ENCODE measurements at regions not wholly inside any gene's neighbourhood (a gene's known extent, or its start where the extent isn't known, plus 50 kb on each side); places are given as distances from the start of the nearest gene placed in this dataset.

GRCh38 chr5:5978501-5979376 is 399.6 kb downstream of the MED10 start:
- no peak for DNase-seq (ENCODE audit: low spot score in 2 of 2)
- FAIRE-seq, result no peak

- DNase-seq (ENCODE audit: low spot score in 2 of 2) (no peak), FAIRE-seq (no peak)
These were observed 407.1 kb downstream of the MED10 start for GRCh38 chr5:5971203-5971602.

DNA sequence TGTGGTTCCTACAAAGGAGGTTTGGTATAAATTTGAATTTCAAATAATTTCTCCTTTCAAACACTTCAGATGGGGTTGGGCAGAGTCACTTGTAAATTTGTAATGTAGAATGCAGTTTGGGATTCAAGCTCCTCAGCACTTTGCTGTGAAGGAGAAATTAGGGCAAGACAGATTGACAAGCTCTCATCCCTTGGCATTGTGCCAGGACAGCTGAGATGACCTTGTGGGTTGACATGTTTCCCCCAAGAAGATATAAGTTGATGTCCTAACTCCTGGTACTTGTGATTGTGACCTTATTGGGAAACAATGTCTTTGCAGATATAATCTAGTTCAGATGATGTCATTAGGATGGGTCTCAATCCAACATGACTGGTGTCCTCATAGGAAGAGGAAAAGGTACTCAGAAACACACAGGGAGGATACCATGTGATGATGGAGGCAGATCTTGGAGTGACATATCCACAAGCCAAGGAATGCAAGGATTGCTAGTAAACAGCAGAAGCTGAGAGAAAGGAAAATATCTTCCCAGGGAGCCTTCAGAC is 408.3 kb downstream of the MED10 start:
- FAIRE-seq (no peak), DNase-seq (ENCODE audit: low spot score in 2 of 2) (no peak)

GRCh38 chr5:5968981-5969380 is 409.4 kb downstream of the MED10 start:
- no peak for DNase-seq (ENCODE audit: low spot score in 2 of 2)
- no peak for FAIRE-seq

- FAIRE-seq, result no peak
- no peak for DNase-seq (ENCODE audit: low spot score in 2 of 2)
These were observed 410.4 kb downstream of the MED10 start for GRCh38 chr5:5967944-5968343.

DNA sequence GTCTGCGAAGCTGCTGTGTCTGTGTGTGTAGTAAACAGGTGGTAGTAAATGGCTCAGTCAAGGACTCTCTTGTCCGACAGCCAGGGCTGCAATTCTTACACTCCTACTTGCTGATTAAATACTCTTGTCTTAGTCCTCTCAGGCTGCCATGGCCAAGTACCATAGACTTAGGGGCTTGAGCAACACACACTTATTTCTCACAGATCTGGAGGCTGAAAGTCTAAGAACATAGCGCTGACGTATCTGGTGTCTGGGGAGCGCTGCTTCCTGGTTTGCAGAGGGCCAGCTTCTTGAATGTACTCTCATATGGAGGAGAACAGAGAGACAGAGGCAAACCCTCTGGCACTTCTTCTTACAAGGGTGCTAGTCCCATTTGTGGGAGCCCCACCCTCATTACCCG is 411.0 kb downstream of the MED10 start:
- FAIRE-seq (no peak), DNase-seq (ENCODE audit: low spot score in 2 of 2) (no peak)

- no peak for FAIRE-seq
- no peak for DNase-seq (ENCODE audit: low spot score in 2 of 2)
These were observed 413.2 kb downstream of the MED10 start for GRCh38 chr5:5965132-5965531.

DNA sequence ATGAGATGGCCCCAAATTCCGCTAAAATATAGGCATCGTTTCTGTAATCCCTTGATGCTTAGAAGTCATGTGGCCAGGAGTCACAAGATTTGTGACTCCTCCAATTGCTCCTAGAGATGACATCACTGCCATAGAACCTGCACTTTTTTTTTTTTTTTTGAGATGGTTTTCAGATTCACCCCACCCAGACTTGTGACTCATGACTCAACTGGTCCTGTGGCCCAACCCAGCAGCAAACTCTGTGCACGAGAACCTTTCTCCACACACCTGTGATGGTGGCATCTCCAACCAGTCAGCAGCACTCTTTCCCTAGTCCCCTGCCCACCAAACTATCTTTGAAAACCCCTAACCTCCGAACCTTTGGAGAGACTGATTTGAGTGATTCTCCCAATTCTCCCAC is 414.0 kb downstream of the MED10 start:
- FAIRE-seq (no peak), DNase-seq (ENCODE audit: low spot score in 2 of 2) (no peak)

DNA sequence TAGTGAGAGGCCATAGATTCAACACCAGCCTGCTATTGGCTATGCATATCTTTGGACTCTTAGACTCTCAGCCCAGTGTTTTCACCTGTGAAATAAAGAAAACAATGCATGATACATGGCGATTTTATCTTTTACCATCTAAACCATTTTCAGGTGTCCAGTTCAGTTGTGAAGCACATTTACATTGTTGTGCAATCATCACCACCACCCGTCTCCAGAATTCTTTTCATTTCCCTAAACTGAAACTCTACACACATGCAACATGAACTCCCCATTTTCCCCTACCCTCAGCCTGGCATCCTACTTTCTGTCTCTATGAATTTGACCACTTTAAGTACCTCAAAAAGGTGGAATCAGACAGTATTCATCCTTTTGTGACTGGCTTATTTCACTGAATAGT is 420.6 kb downstream of the MED10 start:
- FAIRE-seq, result no peak

DNA sequence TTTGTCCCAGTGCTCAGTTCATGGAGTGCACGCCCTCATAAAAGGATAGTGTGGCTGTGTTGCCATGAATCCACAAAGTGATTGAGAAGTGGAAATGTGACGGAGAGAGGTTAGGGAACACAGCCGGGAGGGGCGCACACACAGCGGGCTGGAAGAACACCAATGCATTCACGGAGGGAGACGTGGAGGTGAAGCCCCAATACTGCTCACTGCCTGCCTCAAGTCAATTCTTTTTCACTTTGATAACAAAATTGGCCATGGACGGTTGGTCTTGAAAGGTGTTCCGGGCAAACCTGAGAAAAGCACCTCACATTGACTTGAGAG is 424.1 kb downstream of the MED10 start:
- DNase-seq (ENCODE audit: low spot score in 2 of 2), result no peak

More for the DNA sequence above, 420.6 kb downstream of the MED10 start:
- no peak for DNase-seq (ENCODE audit: low spot score in 2 of 2)

GRCh38 chr5:5953584-5954274 is 424.6 kb downstream of the MED10 start:
- no peak for DNase-seq (ENCODE audit: low spot score in 2 of 2)
- no peak for FAIRE-seq

More for the DNA sequence above, 424.1 kb downstream of the MED10 start:
- FAIRE-seq, result no peak

- DNase-seq (ENCODE audit: low spot score in 2 of 2) (no peak), FAIRE-seq (no peak)
These were observed 426.4 kb downstream of the MED10 start for GRCh38 chr5:5951953-5952352.

- DNase-seq (ENCODE audit: low spot score in 2 of 2), result no peak
- FAIRE-seq, result no peak
These were observed 427.7 kb downstream of the MED10 start for GRCh38 chr5:5950658-5951057.

GRCh38 chr5:5941486-5941885 is 436.9 kb downstream of the MED10 start:
- FAIRE-seq, result no peak
- no peak for DNase-seq (ENCODE audit: low spot score in 2 of 2)

DNA sequence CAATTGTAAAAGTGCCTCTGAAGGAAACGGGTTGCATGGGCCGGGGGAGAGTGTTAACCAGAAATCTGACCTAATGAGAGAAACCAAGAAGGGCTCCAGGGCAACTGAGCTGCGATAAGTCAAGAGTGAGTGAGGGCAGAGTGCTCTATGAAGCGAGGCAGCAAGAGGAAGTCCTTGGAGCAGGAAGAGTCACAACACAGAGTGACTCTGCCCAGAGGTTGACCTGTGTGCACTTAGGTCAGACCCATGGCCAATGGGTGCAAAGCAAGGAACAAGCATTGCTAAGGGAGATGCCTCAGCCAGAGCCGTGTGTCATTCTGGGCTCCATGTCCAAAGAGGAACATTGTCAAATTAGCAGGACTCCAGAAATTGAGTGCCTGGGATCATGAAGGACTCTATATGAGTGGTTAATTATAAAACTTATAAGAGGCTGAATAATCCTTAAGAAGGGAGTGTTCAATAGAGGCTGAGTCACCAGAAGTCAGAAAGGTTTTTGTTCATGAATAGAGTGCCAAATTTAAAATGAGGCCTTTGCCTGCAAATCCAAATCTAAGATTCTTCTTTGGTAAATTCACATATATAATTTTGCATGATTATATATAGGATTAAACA is 438.5 kb downstream of the MED10 start:
- FAIRE-seq (no peak), DNase-seq (ENCODE audit: low spot score in 2 of 2) (no peak)

- FAIRE-seq (no peak), DNase-seq (ENCODE audit: low spot score in 2 of 2) (no peak)
These were observed 444.7 kb downstream of the MED10 start for GRCh38 chr5:5933651-5934050.

- DNase-seq (ENCODE audit: low spot score in 2 of 2) (no peak), FAIRE-seq (no peak)
These were observed 445.5 kb downstream of the MED10 start for GRCh38 chr5:5932824-5933223.

DNA sequence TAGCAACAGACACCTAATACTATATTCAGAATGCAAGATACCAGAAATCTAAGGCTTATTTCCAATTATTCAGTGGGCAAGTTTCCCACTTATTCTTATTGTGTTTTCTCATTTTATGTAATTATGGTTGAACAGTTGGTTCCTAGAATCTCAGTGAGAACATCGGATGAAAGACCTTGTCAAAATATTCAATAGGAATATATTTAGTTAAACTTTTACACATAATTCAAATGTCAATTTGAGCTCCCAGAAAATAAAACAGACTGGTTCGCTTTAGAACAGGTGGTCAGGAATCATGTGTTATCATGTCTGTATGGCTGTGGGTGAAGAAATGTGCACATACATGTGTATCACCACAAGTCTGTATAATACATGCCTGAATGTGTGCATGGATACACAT is 447.8 kb downstream of the MED10 start:
- FAIRE-seq (no peak), DNase-seq (ENCODE audit: low spot score in 2 of 2) (no peak)

DNA sequence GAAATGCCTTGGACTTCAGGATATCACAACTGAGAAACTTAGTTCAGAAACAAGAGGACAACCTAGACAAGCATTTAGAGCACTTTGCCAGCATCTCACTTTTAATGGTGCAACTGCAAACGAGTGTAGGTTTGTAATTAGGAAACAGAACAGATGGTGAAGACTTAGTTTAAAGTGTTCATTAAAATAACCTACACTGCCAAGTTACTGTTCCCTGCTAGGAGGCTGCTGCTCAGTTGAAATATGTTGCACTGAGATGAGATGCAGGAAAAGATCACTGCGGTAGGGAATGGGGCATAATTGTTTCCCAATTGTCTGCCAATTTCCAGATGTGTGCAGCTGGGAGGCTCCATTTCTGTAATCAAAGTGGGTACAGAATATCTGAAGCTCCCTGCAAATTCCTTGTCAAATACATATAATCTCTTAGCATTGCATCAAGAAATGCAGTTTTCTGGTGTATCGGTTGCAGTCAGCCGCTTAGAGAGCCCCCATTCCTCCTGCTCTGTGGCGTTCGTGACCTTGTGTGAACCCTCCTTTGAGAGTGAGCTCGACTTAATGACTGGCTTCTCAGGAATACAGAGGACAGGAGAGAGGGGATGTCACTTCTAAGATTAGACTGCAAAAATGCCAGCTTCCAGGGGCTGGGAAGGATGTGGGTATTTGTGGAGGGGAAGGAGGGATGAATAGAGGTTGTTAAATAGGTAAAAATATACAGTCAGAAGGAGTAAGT is 448.9 kb downstream of the MED10 start:
- DNase-seq (ENCODE audit: low spot score in 2 of 2) (no peak), FAIRE-seq (no peak)

- no peak for DNase-seq (ENCODE audit: low spot score in 2 of 2)
- no peak for FAIRE-seq
These were observed 453.2 kb downstream of the MED10 start for GRCh38 chr5:5925191-5925590.

GRCh38 chr5:5919411-5919810 is 458.9 kb downstream of the MED10 start:
- no peak for DNase-seq (ENCODE audit: low spot score in 2 of 2)
- no peak for FAIRE-seq

Measured in frontal cortex (tissue), 3 donors.